HG03457 (cell line): ENCODE measurements at regions not wholly inside any gene's neighbourhood (a gene's known extent, or its start where the extent isn't known, plus 50 kb on each side); places are given as distances from the start of the nearest gene placed in this dataset.
"Not testable (repeated sequence)": the region's sequence is repeated elsewhere in the genome, so short reads cannot be mapped to it uniquely, and the experiment has no call there.

Experiments used
- ATAC-seq: cut with Tn5 transposase; IDR thresholded peaks from one replicate; pipeline ENCODE4 v1.9.1; 2021; ENCODE audit warnings: moderate number of reproducible peaks; ENCODE audit not compliant: unreplicated experiment

- no peak for ATAC-seq
Observed at GRCh38 chr5:13354611-13355010, 589.9 kb downstream of the DNAH5 start.

GRCh38 chr5:13350767-13351166, 593.7 kb downstream of the DNAH5 start:
- ATAC-seq = no peak

GRCh38 chr5:13348568-13348967, 595.9 kb downstream of the DNAH5 start:
- no peak for ATAC-seq

GRCh38 chr5:13346401-13346800, 598.1 kb downstream of the DNAH5 start:
- no peak for ATAC-seq

- no peak for ATAC-seq
Observed at GRCh38 chr5:13339093-13339492, 605.4 kb downstream of the DNAH5 start.

- ATAC-seq = not testable (repeated sequence)
Observed at GRCh38 chr5:13335026-13335425, 609.5 kb downstream of the DNAH5 start.

GRCh38 chr5:13331585-13331984, 612.9 kb downstream of the DNAH5 start:
- no peak for ATAC-seq

GRCh38 chr5:13328316-13328715, 616.2 kb downstream of the DNAH5 start:
- no peak for ATAC-seq

GRCh38 chr5:13325765-13326164, 618.7 kb downstream of the DNAH5 start:
- no peak for ATAC-seq

- ATAC-seq = no peak
Observed at GRCh38 chr5:13322769-13323168, 621.7 kb downstream of the DNAH5 start.

GRCh38 chr5:13317654-13318053, 626.8 kb downstream of the DNAH5 start:
- no peak for ATAC-seq

GRCh38 chr5:13316176-13316575, 628.3 kb downstream of the DNAH5 start:
- no peak for ATAC-seq

- no peak for ATAC-seq
Observed at GRCh38 chr5:13307480-13307879, 637.0 kb downstream of the DNAH5 start.

GRCh38 chr5:13303445-13303844, 641.0 kb downstream of the DNAH5 start:
- no peak for ATAC-seq

- ATAC-seq = no peak
Observed at GRCh38 chr5:13278811-13279210, 665.7 kb downstream of the DNAH5 start.

GRCh38 chr5:13278148-13278547, 666.3 kb downstream of the DNAH5 start:
- no peak for ATAC-seq

- no peak for ATAC-seq
Observed at GRCh38 chr5:13276156-13276555, 668.3 kb downstream of the DNAH5 start.

- ATAC-seq = no peak
Observed at GRCh38 chr5:13263701-13264100, 680.8 kb downstream of the DNAH5 start.

- no peak for ATAC-seq
Observed at GRCh38 chr5:13253111-13253510, 691.4 kb downstream of the DNAH5 start.

GRCh38 chr5:13252699-13253098, 691.8 kb downstream of the DNAH5 start:
- no peak for ATAC-seq

GRCh38 chr5:13251623-13252376, 692.7 kb downstream of the DNAH5 start:
- ATAC-seq = no peak

- ATAC-seq = no peak
Observed at GRCh38 chr5:13250464-13251291, 693.8 kb downstream of the DNAH5 start.
